Esophagus muscularis mucosa (tissue), 3 donors: ENCODE measurements at regions not wholly inside any gene's neighbourhood (a gene's known extent, or its start where the extent isn't known, plus 50 kb on each side); places are given as distances from the start of the nearest gene placed in this dataset.

Experiments used
- CTCF ChIP-seq, 3 experiments: fragments of 200-600 bp in 2 of 3; fragments of 450-650 bp in 1 of 3; sonication (generic) in 2 of 3; IDR thresholded peaks; one replicate each; pipeline ENCODE4 v1.5.1; 2017 to 2019; ENCODE audit warnings: antibody characterized with exemption in 3 of 3, mild to moderate bottlenecking in 2 of 3, moderate library complexity in 1 of 3
- POLR2A ChIP-seq: fragments of 450-650 bp; IDR thresholded peaks from one replicate; pipeline ENCODE4 v1.6.1; 2017; ENCODE audit warnings: antibody characterized with exemption, moderate library complexity, mild to moderate bottlenecking, low read depth
- POLR2AphosphoS5 ChIP-seq, 2 donors: sonication (generic); formaldehyde crosslinking; IDR thresholded peaks; one replicate each; pipeline ENCODE4 v1.6.1; 2017; ENCODE audit warnings: antibody characterized with exemption in 2 of 2

- TF ChIP-seq CTCF (IDR thresholded peaks at IDR 0.05): no peak
- no peak for TF ChIP-seq POLR2AphosphoS5 (IDR thresholded peaks at IDR 0.05)
- TF ChIP-seq POLR2A: no peak
These were observed 59.0 kb upstream of the WDR1 start for GRCh38 chr4:10175626-10176025.
